ENCODE measurements at regions not wholly inside any gene's neighbourhood (a gene's known extent, or its start where the extent isn't known, plus 50 kb on each side); places are given as distances from the start of the nearest gene placed in this dataset.

GRCh38 chr7:153808117-153808516 lies 244.1 kb upstream of the DPP6 start:
- TF ChIP-seq, protein P1, sequence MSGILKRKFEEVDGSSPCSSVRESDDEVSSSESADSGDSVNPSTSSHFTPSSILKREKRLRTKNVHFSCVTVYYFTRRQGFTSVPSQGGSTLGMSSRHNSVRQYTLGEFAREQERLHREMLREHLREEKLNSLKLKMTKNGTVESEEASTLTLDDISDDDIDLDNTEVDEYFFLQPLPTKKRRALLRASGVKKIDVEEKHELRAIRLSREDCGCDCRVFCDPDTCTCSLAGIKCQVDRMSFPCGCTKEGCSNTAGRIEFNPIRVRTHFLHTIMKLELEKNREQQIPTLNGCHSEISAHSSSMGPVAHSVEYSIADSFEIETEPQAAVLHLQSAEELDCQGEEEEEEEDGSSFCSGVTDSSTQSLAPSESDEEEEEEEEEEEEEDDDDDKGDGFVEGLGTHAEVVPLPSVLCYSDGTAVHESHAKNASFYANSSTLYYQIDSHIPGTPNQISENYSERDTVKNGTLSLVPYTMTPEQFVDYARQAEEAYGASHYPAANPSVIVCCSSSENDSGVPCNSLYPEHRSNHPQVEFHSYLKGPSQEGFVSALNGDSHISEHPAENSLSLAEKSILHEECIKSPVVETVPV (CRISPR knock-in tag; IDR thresholded peaks at IDR 0.05) = no peak
- TF ChIP-seq ZC3H10 (CRISPR knock-in tag; IDR thresholded peaks at IDR 0.05) (no peak), ZNF565 (CRISPR knock-in tag; conservative IDR thresholded peaks at IDR 0.05; ENCODE audit: low read depth) (no peak), SNAI2 (CRISPR knock-in tag; IDR thresholded peaks at IDR 0.05) (no peak), ESRRG (CRISPR knock-in tag; IDR thresholded peaks at IDR 0.05) (no peak), GLIS3 (CRISPR knock-in tag; IDR thresholded peaks at IDR 0.05) (no peak), PPARA (CRISPR knock-in tag; IDR thresholded peaks at IDR 0.05; ENCODE audit: borderline replicate concordance) (no peak), ZNF8 (CRISPR knock-in tag; IDR thresholded peaks at IDR 0.05) (no peak), ARNTL (CRISPR knock-in tag; IDR thresholded peaks at IDR 0.05; ENCODE audit: borderline replicate concordance, low read depth) (no peak), ZFP30 (CRISPR knock-in tag; IDR thresholded peaks at IDR 0.05) (no peak), ISL1 (CRISPR knock-in tag; IDR thresholded peaks at IDR 0.05) (no peak)
- ATAC-seq = no peak

- no peak for ATAC-seq
- TF ChIP-seq CSDC2 (CRISPR knock-in tag; IDR thresholded peaks at IDR 0.05) = no peak
- TF ChIP-seq ARNTL (CRISPR knock-in tag; IDR thresholded peaks at IDR 0.05; ENCODE audit: borderline replicate concordance, low read depth) = no peak
- no peak for TF ChIP-seq ZNF8 (CRISPR knock-in tag; IDR thresholded peaks at IDR 0.05)
- no peak for TF ChIP-seq OSR1 (CRISPR knock-in tag; IDR thresholded peaks at IDR 0.05)
- TF ChIP-seq, protein P2, sequence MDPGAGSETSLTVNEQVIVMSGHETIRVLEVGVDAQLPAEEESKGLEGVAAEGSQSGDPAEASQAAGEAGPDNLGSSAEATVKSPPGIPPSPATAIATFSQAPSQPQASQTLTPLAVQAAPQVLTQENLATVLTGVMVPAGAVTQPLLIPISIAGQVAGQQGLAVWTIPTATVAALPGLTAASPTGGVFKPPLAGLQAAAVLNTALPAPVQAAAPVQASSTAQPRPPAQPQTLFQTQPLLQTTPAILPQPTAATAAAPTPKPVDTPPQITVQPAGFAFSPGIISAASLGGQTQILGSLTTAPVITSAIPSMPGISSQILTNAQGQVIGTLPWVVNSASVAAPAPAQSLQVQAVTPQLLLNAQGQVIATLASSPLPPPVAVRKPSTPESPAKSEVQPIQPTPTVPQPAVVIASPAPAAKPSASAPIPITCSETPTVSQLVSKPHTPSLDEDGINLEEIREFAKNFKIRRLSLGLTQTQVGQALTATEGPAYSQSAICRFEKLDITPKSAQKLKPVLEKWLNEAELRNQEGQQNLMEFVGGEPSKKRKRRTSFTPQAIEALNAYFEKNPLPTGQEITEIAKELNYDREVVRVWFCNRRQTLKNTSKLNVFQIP (CRISPR knock-in tag; IDR thresholded peaks at IDR 0.05; ENCODE audit: borderline replicate concordance, low read depth) = no peak
- TF ChIP-seq, protein P3, sequence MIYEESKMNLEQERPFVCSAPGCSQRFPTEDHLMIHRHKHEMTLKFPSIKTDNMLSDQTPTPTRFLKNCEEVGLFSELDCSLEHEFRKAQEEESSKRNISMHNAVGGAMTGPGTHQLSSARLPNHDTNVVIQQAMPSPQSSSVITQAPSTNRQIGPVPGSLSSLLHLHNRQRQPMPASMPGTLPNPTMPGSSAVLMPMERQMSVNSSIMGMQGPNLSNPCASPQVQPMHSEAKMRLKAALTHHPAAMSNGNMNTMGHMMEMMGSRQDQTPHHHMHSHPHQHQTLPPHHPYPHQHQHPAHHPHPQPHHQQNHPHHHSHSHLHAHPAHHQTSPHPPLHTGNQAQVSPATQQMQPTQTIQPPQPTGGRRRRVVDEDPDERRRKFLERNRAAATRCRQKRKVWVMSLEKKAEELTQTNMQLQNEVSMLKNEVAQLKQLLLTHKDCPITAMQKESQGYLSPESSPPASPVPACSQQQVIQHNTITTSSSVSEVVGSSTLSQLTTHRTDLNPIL (CRISPR knock-in tag; IDR thresholded peaks at IDR 0.05; ENCODE audit: low read depth) = no peak
- TF ChIP-seq ESRRG (CRISPR knock-in tag; IDR thresholded peaks at IDR 0.05) = no peak
- no peak for TF ChIP-seq ZFP30 (CRISPR knock-in tag; IDR thresholded peaks at IDR 0.05)
- TF ChIP-seq TCF4 (CRISPR knock-in tag; IDR thresholded peaks at IDR 0.05; ENCODE audit: borderline replicate concordance) = no peak
- TF ChIP-seq, protein P4, sequence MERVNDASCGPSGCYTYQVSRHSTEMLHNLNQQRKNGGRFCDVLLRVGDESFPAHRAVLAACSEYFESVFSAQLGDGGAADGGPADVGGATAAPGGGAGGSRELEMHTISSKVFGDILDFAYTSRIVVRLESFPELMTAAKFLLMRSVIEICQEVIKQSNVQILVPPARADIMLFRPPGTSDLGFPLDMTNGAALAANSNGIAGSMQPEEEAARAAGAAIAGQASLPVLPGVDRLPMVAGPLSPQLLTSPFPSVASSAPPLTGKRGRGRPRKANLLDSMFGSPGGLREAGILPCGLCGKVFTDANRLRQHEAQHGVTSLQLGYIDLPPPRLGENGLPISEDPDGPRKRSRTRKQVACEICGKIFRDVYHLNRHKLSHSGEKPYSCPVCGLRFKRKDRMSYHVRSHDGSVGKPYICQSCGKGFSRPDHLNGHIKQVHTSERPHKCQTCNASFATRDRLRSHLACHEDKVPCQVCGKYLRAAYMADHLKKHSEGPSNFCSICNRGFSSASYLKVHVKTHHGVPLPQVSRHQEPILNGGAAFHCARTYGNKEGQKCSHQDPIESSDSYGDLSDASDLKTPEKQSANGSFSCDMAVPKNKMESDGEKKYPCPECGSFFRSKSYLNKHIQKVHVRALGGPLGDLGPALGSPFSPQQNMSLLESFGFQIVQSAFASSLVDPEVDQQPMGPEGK (CRISPR knock-in tag; IDR thresholded peaks at IDR 0.05; ENCODE audit: borderline replicate concordance) = no peak
- TF ChIP-seq TOX (CRISPR knock-in tag; IDR thresholded peaks at IDR 0.05; ENCODE audit: borderline replicate concordance) = no peak
- TF ChIP-seq ZNF70 (CRISPR knock-in tag; IDR thresholded peaks at IDR 0.05) = no peak
- TF ChIP-seq GLIS3 (CRISPR knock-in tag; IDR thresholded peaks at IDR 0.05) = no peak
- no peak for TF ChIP-seq ZNF565 (CRISPR knock-in tag; conservative IDR thresholded peaks at IDR 0.05; ENCODE audit: low read depth)
Measured at GRCh38 chr7:153829525-153829924, 222.7 kb upstream of the DPP6 start.

GRCh38 chr7:153832160-153832559 lies 220.0 kb upstream of the DPP6 start:
- no peak for ATAC-seq

DNA sequence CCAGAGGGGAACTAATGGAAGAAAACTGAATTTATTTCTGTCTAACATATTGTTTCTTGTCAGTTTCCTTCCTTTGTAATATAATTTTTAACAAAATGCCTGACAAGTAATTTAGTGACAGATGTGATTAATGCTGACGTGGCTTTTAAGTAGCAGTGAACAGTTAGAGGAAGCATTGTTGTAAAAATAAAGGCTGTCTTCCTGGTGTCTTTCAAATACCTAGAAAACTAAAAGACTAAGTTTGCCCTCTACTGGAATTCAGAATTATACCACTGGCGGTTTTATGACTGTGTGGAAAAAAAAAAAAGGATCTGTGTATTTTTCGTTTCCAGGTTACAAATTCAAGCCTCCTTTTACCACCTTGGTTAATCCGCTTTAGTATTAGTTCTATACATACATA lies 217.1 kb upstream of the DPP6 start:
- no peak for ATAC-seq
- TF ChIP-seq ZNF70 (CRISPR knock-in tag; IDR thresholded peaks at IDR 0.05) = no peak
- TF ChIP-seq PPARA (CRISPR knock-in tag; IDR thresholded peaks at IDR 0.05; ENCODE audit: borderline replicate concordance) = no peak
- TF ChIP-seq ZNF565 (CRISPR knock-in tag; conservative IDR thresholded peaks at IDR 0.05; ENCODE audit: low read depth) = no peak
- TF ChIP-seq, protein P2 (CRISPR knock-in tag; IDR thresholded peaks at IDR 0.05; ENCODE audit: borderline replicate concordance, low read depth) = no peak
- TF ChIP-seq ISL1 (CRISPR knock-in tag; IDR thresholded peaks at IDR 0.05) = no peak
- TF ChIP-seq SNAI2 (CRISPR knock-in tag; IDR thresholded peaks at IDR 0.05) = no peak
- TF ChIP-seq ZNF8 (CRISPR knock-in tag; IDR thresholded peaks at IDR 0.05) = no peak
- TF ChIP-seq GLIS3 (CRISPR knock-in tag; IDR thresholded peaks at IDR 0.05) = no peak
- TF ChIP-seq TOX (CRISPR knock-in tag; IDR thresholded peaks at IDR 0.05; ENCODE audit: borderline replicate concordance) = no peak
- TF ChIP-seq RARB (CRISPR knock-in tag; IDR thresholded peaks at IDR 0.05) = no peak
- no peak for TF ChIP-seq ESRRG (CRISPR knock-in tag; IDR thresholded peaks at IDR 0.05)
- no peak for TF ChIP-seq ARNTL (CRISPR knock-in tag; IDR thresholded peaks at IDR 0.05; ENCODE audit: borderline replicate concordance, low read depth)
- TF ChIP-seq, protein P1 (CRISPR knock-in tag; IDR thresholded peaks at IDR 0.05) = no peak

More at GRCh38 chr7:153832160-153832559, 220.0 kb upstream of the DPP6 start:
- no peak for TF ChIP-seq ZC3H10 (CRISPR knock-in tag; IDR thresholded peaks at IDR 0.05)
- TF ChIP-seq GLIS3 (CRISPR knock-in tag; IDR thresholded peaks at IDR 0.05) = no peak
- no peak for TF ChIP-seq PPARA (CRISPR knock-in tag; IDR thresholded peaks at IDR 0.05; ENCODE audit: borderline replicate concordance)
- TF ChIP-seq ZFP3 (CRISPR knock-in tag; IDR thresholded peaks at IDR 0.05) = no peak
- TF ChIP-seq, protein P3 (CRISPR knock-in tag; IDR thresholded peaks at IDR 0.05; ENCODE audit: low read depth) = no peak

All from SK-N-SH treated with all-trans-retinoic acid at 6 μM for 48 hours (cell line).